Skeletal muscle tissue (tissue), 3 donors: ENCODE measurements at regions not wholly inside any gene's neighbourhood (a gene's known extent, or its start where the extent isn't known, plus 50 kb on each side); places are given as distances from the start of the nearest gene placed in this dataset.

Source experiments
- H3K27ac ChIP-seq: one replicate; pipeline ENCODE4 v1.7.0; 2013; ENCODE audit warnings: mild to moderate bottlenecking, low read depth, low read length, inconsistent platforms
- H3K27me3 ChIP-seq, 3 donors: one replicate each; pipeline ENCODE4 v1.7.0; 2013; ENCODE audit warnings: low read length in 3 of 3; ENCODE audit not compliant: control insufficient read depth in 3 of 3, insufficient read depth in 3 of 3
- H3K36me3 ChIP-seq, 3 donors: one replicate each; pipeline ENCODE4 v1.7.0; 2013; ENCODE audit warnings: low read length in 3 of 3; ENCODE audit not compliant: control insufficient read depth in 3 of 3, insufficient read depth in 3 of 3
- H3K4me1 ChIP-seq, 3 donors: one replicate each; pipeline ENCODE4 v1.7.0; 2013; ENCODE audit warnings: low read length in 3 of 3, mild to moderate bottlenecking in 3 of 3; ENCODE audit not compliant: control insufficient read depth in 3 of 3, insufficient read depth in 3 of 3
- H3K4me3 ChIP-seq, 3 donors: one replicate each; pipeline ENCODE4 v1.7.0; 2013; ENCODE audit warnings: low read length in 3 of 3
- H3K9ac ChIP-seq, 3 donors: one replicate each; pipeline ENCODE4 v1.7.0; 2013; ENCODE audit warnings: low read length in 3 of 3, mild to moderate bottlenecking in 3 of 3, moderate library complexity in 2 of 3, low read depth in 1 of 3
- H3K9me3 ChIP-seq, 3 donors: one replicate each; pipeline ENCODE4 v1.7.0; 2013; ENCODE audit warnings: low read length in 3 of 3; ENCODE audit not compliant: control insufficient read depth in 3 of 3
- donor health status: Osteomylitis.

GRCh38 chr2:5497874-5498273, 194.3 kb upstream of the SOX11 start:
- H3K4me1 ChIP-seq: no peaks in the 10 kb centered on the region
- H3K4me3 ChIP-seq: no peak overlapping the region
- peaks cover 0 to 4% (median 0%) of the 10 kb centered on the region in 3 donors for H3K27me3 ChIP-seq
- H3K36me3 ChIP-seq: no peaks in the 10 kb centered on the region
- no peak overlapping the region for H3K27ac ChIP-seq
- H3K9ac ChIP-seq: no peak overlapping the region
- H3K9me3 ChIP-seq: no peaks in the 10 kb centered on the region

GRCh38 chr2:5501807-5502206, 190.4 kb upstream of the SOX11 start:
- H3K36me3 ChIP-seq: no peaks in the 10 kb centered on the region
- H3K27me3 ChIP-seq: no peaks in the 10 kb centered on the region
- H3K4me3 ChIP-seq: no peak overlapping the region
- no peak overlapping the region for H3K27ac ChIP-seq
- H3K4me1 ChIP-seq: no peaks in the 10 kb centered on the region
- H3K9ac ChIP-seq: no peak overlapping the region
- no peaks in the 10 kb centered on the region for H3K9me3 ChIP-seq

GRCh38 chr2:5502385-5502784, 189.8 kb upstream of the SOX11 start:
- H3K27ac ChIP-seq: no peak overlapping the region
- H3K36me3 ChIP-seq: no peaks in the 10 kb centered on the region
- no peaks in the 10 kb centered on the region for H3K9me3 ChIP-seq
- H3K27me3 ChIP-seq: no peaks in the 10 kb centered on the region
- no peaks in the 10 kb centered on the region for H3K4me1 ChIP-seq
- no peak overlapping the region for H3K4me3 ChIP-seq
- H3K9ac ChIP-seq: no peak overlapping the region

GRCh38 chr2:5504756-5505155, 187.4 kb upstream of the SOX11 start:
- no peaks in the 10 kb centered on the region for H3K9me3 ChIP-seq
- no peak overlapping the region for H3K27ac ChIP-seq
- H3K27me3 ChIP-seq: no peaks in the 10 kb centered on the region
- H3K36me3 ChIP-seq: no peaks in the 10 kb centered on the region
- no peak overlapping the region for H3K9ac ChIP-seq
- H3K4me3 ChIP-seq: no peak overlapping the region
- no peaks in the 10 kb centered on the region for H3K4me1 ChIP-seq

- H3K36me3 ChIP-seq: no peaks in the 10 kb centered on the region
These were observed 184.8 kb upstream of the SOX11 start for GRCh38 chr2:5507367-5507766.

GRCh38 chr2:5509362-5509761, 182.8 kb upstream of the SOX11 start:
- H3K9me3 ChIP-seq: no peaks in the 10 kb centered on the region
- H3K27ac ChIP-seq: no peak overlapping the region
- no peak overlapping the region for H3K9ac ChIP-seq
- no peaks in the 10 kb centered on the region for H3K4me1 ChIP-seq
- no peaks in the 10 kb centered on the region for H3K27me3 ChIP-seq
- no peak overlapping the region for H3K4me3 ChIP-seq
- H3K36me3 ChIP-seq: no peaks in the 10 kb centered on the region

More at GRCh38 chr2:5507367-5507766, 184.8 kb upstream of the SOX11 start:
- Histone ChIP-seq H3K27ac (no peak overlapping the region), H3K9me3 (no peaks in the 10 kb centered on the region), H3K4me3 (no peak overlapping the region), H3K4me1 (no peaks in the 10 kb centered on the region), H3K9ac (no peak overlapping the region), H3K27me3 (no peaks in the 10 kb centered on the region)

GRCh38 chr2:5510082-5510481, 182.1 kb upstream of the SOX11 start:
- Histone ChIP-seq H3K4me3 (no peak overlapping the region), H3K27me3 (no peaks in the 10 kb centered on the region), H3K9me3 (no peaks in the 10 kb centered on the region), H3K4me1 (no peaks in the 10 kb centered on the region), H3K9ac (no peak overlapping the region), H3K36me3 (no peaks in the 10 kb centered on the region), H3K27ac (no peak overlapping the region)

GRCh38 chr2:5515693-5516092, 176.5 kb upstream of the SOX11 start:
- H3K9ac ChIP-seq: no peak overlapping the region
- H3K4me1 ChIP-seq: peaks cover 4 to 6% (median 5%) of the 10 kb centered on the region in 3 donors
- no peak overlapping the region for H3K4me3 ChIP-seq
- no peaks in the 10 kb centered on the region for H3K9me3 ChIP-seq
- no peaks in the 10 kb centered on the region for H3K27me3 ChIP-seq
- no peaks in the 10 kb centered on the region for H3K36me3 ChIP-seq
- no peak overlapping the region for H3K27ac ChIP-seq

GRCh38 chr2:5519286-5519685, 172.9 kb upstream of the SOX11 start:
- Histone ChIP-seq H3K9ac (no peak overlapping the region), H3K27me3 (no peaks in the 10 kb centered on the region), H3K4me3 (no peak overlapping the region), H3K27ac (no peak overlapping the region), H3K4me1 (peaks cover 5 to 11% (median 8%) of the 10 kb centered on the region in 3 donors), H3K9me3 (no peaks in the 10 kb centered on the region), H3K36me3 (no peaks in the 10 kb centered on the region)

- peak overlapping the region; percentile 50 for H3K27ac ChIP-seq
- H3K4me1 ChIP-seq: peaks cover 5 to 11% (median 8%) of the 10 kb centered on the region in 3 donors
- no peaks in the 10 kb centered on the region for H3K9me3 ChIP-seq
- peak overlapping the region in 1 of 3 donors; percentile 57 for H3K9ac ChIP-seq
- H3K4me3 ChIP-seq: no peak overlapping the region
- H3K27me3 ChIP-seq: no peaks in the 10 kb centered on the region
- no peaks in the 10 kb centered on the region for H3K36me3 ChIP-seq
These were observed 171.7 kb upstream of the SOX11 start for GRCh38 chr2:5520463-5520972.

- Histone ChIP-seq H3K9me3 (no peaks in the 10 kb centered on the region), H3K4me1 (peaks cover 5 to 11% (median 8%) of the 10 kb centered on the region in 3 donors), H3K27me3 (no peaks in the 10 kb centered on the region), H3K27ac (peak overlapping the region; percentile 50), H3K4me3 (no peak overlapping the region), H3K9ac (no peak overlapping the region), H3K36me3 (no peaks in the 10 kb centered on the region)
These were observed 170.7 kb upstream of the SOX11 start for GRCh38 chr2:5521461-5521860.
